NB4 (cell line): ENCODE measurements at regions not wholly inside any gene's neighbourhood (a gene's known extent, or its start where the extent isn't known, plus 50 kb on each side); places are given as distances from the start of the nearest gene placed in this dataset.

Experiments
- DNase-seq: peaks from one replicate; pipeline ENCODE4 v3.0.0; 2010; ENCODE audit warnings: low read depth
- H3K4me3 ChIP-seq: one replicate; pipeline ENCODE4 v1.5.1; 2011; ENCODE audit warnings: mild to moderate bottlenecking, low read depth, low read length, moderate library complexity
- MAX ChIP-seq: IDR thresholded peaks from 2 replicates; pipeline ENCODE4 v1.6.1; 2011; ENCODE audit warnings: low read depth, low read length
- MYC ChIP-seq: IDR thresholded peaks from 2 replicates; pipeline ENCODE4 v1.6.1; 2011; ENCODE audit warnings: low read depth, low read length
- POLR2A ChIP-seq: IDR thresholded peaks from 2 replicates; pipeline ENCODE4 v1.6.1; 2011; ENCODE audit warnings: mild to moderate bottlenecking; ENCODE audit not compliant: insufficient read length; ENCODE audit errors: extremely low read depth
- TF ChIP-seq, protein P1 (sequence below): IDR thresholded peaks from one replicate; pipeline ENCODE4 v1.5.1; 2012; ENCODE audit warnings: low read depth, low read length

- H3K4me3 ChIP-seq: no peak overlapping the region
- no peak for TF ChIP-seq POLR2A
- no peak for TF ChIP-seq MAX
- no peak for TF ChIP-seq MYC
- TF ChIP-seq, protein P1, sequence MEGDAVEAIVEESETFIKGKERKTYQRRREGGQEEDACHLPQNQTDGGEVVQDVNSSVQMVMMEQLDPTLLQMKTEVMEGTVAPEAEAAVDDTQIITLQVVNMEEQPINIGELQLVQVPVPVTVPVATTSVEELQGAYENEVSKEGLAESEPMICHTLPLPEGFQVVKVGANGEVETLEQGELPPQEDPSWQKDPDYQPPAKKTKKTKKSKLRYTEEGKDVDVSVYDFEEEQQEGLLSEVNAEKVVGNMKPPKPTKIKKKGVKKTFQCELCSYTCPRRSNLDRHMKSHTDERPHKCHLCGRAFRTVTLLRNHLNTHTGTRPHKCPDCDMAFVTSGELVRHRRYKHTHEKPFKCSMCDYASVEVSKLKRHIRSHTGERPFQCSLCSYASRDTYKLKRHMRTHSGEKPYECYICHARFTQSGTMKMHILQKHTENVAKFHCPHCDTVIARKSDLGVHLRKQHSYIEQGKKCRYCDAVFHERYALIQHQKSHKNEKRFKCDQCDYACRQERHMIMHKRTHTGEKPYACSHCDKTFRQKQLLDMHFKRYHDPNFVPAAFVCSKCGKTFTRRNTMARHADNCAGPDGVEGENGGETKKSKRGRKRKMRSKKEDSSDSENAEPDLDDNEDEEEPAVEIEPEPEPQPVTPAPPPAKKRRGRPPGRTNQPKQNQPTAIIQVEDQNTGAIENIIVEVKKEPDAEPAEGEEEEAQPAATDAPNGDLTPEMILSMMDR: no peak
- DNase-seq: no peak
These were observed 127.6 kb upstream of the IRS2 start for GRCh38 chr13:109913936-109914510.

- DNase-seq: no peak
- TF ChIP-seq MAX: no peak
- TF ChIP-seq, protein P1: no peak
These were observed 126.8 kb upstream of the IRS2 start for GRCh38 chr13:109913186-109913585.

DNA sequence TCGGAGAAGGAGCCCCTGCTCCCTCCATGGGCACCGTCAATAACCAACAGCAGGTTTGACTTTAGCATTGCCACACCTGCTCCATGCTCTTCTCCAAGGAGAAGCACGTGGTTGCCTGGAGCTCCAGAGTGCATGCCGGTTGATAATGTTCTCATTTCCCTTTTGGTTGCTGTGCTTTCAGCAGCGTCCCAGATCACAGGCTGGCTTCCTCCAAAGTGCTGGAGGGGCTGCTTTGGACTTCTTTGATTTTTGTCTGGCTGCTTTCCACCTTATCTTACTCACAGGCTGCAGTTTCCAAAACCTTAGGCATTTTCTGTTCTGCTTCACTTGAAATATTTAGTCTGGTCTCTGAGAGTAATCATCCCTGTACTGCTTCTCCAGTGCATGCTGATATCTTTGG, 123.8 kb upstream of the IRS2 start:
- TF ChIP-seq MAX: no peak
- TF ChIP-seq, protein P1: no peak
- TF ChIP-seq MYC: no peak
- TF ChIP-seq POLR2A: no peak
- no peak for DNase-seq

More at GRCh38 chr13:109913186-109913585, 126.8 kb upstream of the IRS2 start:
- H3K4me3 ChIP-seq: no peak overlapping the region

GRCh38 chr13:109906976-109907375, 120.6 kb upstream of the IRS2 start:
- no peak for DNase-seq
- no peak overlapping the region for H3K4me3 ChIP-seq
- TF ChIP-seq, protein P1: no peak
- TF ChIP-seq POLR2A: no peak
- no peak for TF ChIP-seq MYC
- no peak for TF ChIP-seq MAX

More for the DNA sequence above, 123.8 kb upstream of the IRS2 start:
- H3K4me3 ChIP-seq: no peak overlapping the region

GRCh38 chr13:109904218-109904617, 117.8 kb upstream of the IRS2 start:
- DNase-seq: peak; percentile 71
- TF ChIP-seq POLR2A (no peak), MAX (0 out of 2 replicates have a peak, but pooled peaks have one; percentile 19)
- TF ChIP-seq, protein P1: peak; percentile 22
- no peak overlapping the region for H3K4me3 ChIP-seq
